IMR-90 (cell line): ENCODE measurements at regions not wholly inside any gene's neighbourhood (a gene's known extent, or its start where the extent isn't known, plus 50 kb on each side); places are given as distances from the start of the nearest gene placed in this dataset.

Source experiments
- ATAC-seq: fragments of 200-7000 bp; cut with Tn5 transposase; 2 replicates; pipeline ENCODE4 v1.9.1; 2020; ENCODE audit warnings: low read depth, mild to moderate bottlenecking, moderate library complexity
- BruUV-seq: library from RNA; stranded (reverse); fragments of 400-500 nt; replicated peaks from 2 replicates; lab custom pipeline; 2021; lab: Mats Ljungman, UMichigan
- CTCF ChIA-PET: fragments of 300-600 bp; formaldehyde crosslinking; extraction: SDS; loops from one replicate; lab custom pipeline; 2021; ENCODE audit warnings: antibody characterized with exemption; lab: Yijun Ruan, JAX
- POLR2A ChIA-PET: fragments of 300-600 bp; sonication (Branson Sonifier 250); formaldehyde crosslinking; loops from one replicate; lab custom pipeline; 2022; ENCODE audit warnings: antibody characterized with exemption; ENCODE audit not compliant: unreplicated experiment; lab: Charles Lee
- DNase-seq: peaks from one replicate; pipeline ENCODE4 v3.0.0; 2013
- H2AFZ ChIP-seq: replicated peaks from 2 replicates; pipeline ENCODE3; 2013; ENCODE audit warnings: low read length, mild to moderate bottlenecking; ENCODE audit not compliant: poor library complexity
- H2AK5ac ChIP-seq: 2 replicates; pipeline ENCODE4 v1.6.1; 2013; ENCODE audit warnings: low read depth, low read length, inconsistent platforms
- H2AK9ac ChIP-seq: replicated peaks from 2 replicates; pipeline ENCODE3; 2013; ENCODE audit warnings: mild to moderate bottlenecking, low read depth, low read length, moderate library complexity; ENCODE audit not compliant: poor library complexity
- H2BK120ac ChIP-seq: 2 replicates; pipeline ENCODE4 v1.6.1; 2013; ENCODE audit warnings: low read depth, low read length, inconsistent platforms
- H2BK15ac ChIP-seq: 3 replicates; pipeline ENCODE4 v1.6.1; 2013; ENCODE audit warnings: low read depth, low read length, inconsistent platforms
- H2BK20ac ChIP-seq: 2 replicates; pipeline ENCODE4 v1.6.1; 2013; ENCODE audit warnings: low read depth, mild to moderate bottlenecking, inconsistent platforms, low read length, moderate library complexity
- H2BK5ac ChIP-seq: 2 replicates; pipeline ENCODE4 v1.6.1; 2013; ENCODE audit warnings: mild to moderate bottlenecking, low read depth, low read length, inconsistent platforms; ENCODE audit not compliant: poor library complexity, severe bottlenecking
- H3K14ac ChIP-seq: replicated peaks from 2 replicates; pipeline ENCODE4 v1.6.1; 2013; ENCODE audit warnings: low read depth, low read length, inconsistent platforms
- H3K18ac ChIP-seq: 2 replicates; pipeline ENCODE4 v1.6.1; 2013; ENCODE audit warnings: low read depth, low read length, control low read depth
- H3K23ac ChIP-seq: 2 replicates; pipeline ENCODE4 v1.6.1; 2013; ENCODE audit warnings: low read depth, low read length, inconsistent platforms
- H3K27ac ChIP-seq: 2 replicates; pipeline ENCODE4 v1.5.1; 2013; ENCODE audit warnings: mild to moderate bottlenecking, control low read depth, low read length; ENCODE audit not compliant: insufficient read depth
- H3K27me3 ChIP-seq: 2 replicates; pipeline ENCODE4 v1.6.1; 2013; ENCODE audit warnings: low read length; ENCODE audit not compliant: control insufficient read depth, insufficient read depth
- H3K36me3 ChIP-seq: 2 replicates; pipeline ENCODE4 v1.6.1; 2013; ENCODE audit warnings: low read length, mixed read lengths; ENCODE audit not compliant: control insufficient read depth, insufficient read depth
- H3K4ac ChIP-seq: 2 replicates; pipeline ENCODE4 v1.6.1; 2013; ENCODE audit warnings: low read depth, low read length, inconsistent platforms
- H3K4me1 ChIP-seq: 2 replicates; pipeline ENCODE4 v1.6.1; 2013; ENCODE audit warnings: low read length, mixed read lengths; ENCODE audit not compliant: control insufficient read depth, insufficient read depth
- H3K4me2 ChIP-seq: 2 replicates; pipeline ENCODE4 v1.6.1; 2013; ENCODE audit warnings: low read depth, mild to moderate bottlenecking, control low read depth, low read length, moderate library complexity
- H3K4me3 ChIP-seq: 2 replicates; pipeline ENCODE4 v1.5.1; 2013; ENCODE audit warnings: low read depth, mild to moderate bottlenecking, control low read depth, low read length, moderate library complexity; ENCODE audit not compliant: insufficient read depth
- H3K56ac ChIP-seq: 2 replicates; pipeline ENCODE4 v1.6.1; 2013; ENCODE audit warnings: low read length, inconsistent platforms; ENCODE audit not compliant: insufficient read depth; ENCODE audit errors: extremely low read depth
- H3K79me1 ChIP-seq, 2 experiments: 2 replicates each; pipeline ENCODE4 v1.6.1; 2013; ENCODE audit warnings: low read length in 2 of 2, inconsistent platforms in 1 of 2, low read depth in 1 of 2
- H3K9ac ChIP-seq: 2 replicates; pipeline ENCODE4 v1.6.1; 2013; ENCODE audit warnings: low read depth, low read length, control low read depth
- H3K9me1 ChIP-seq: 2 replicates; pipeline ENCODE4 v1.6.1; 2013; ENCODE audit warnings: low read length, inconsistent platforms; ENCODE audit not compliant: insufficient read depth
- H3K9me3 ChIP-seq: 2 replicates; pipeline ENCODE4 v1.6.1; 2013; ENCODE audit warnings: low read length; ENCODE audit not compliant: control insufficient read depth, insufficient read depth
- H4K20me1 ChIP-seq: 2 replicates; pipeline ENCODE4 v1.6.1; 2013; ENCODE audit warnings: low read length, inconsistent platforms; ENCODE audit not compliant: insufficient read depth
- H4K5ac ChIP-seq: 2 replicates; pipeline ENCODE4 v1.6.1; 2013; ENCODE audit warnings: mild to moderate bottlenecking, low read depth, low read length, control low read depth
- H4K8ac ChIP-seq, 2 experiments: 2 replicates each; pipeline ENCODE4 v1.6.1; 2013; ENCODE audit warnings: low read depth in 2 of 2, low read length in 2 of 2, control low read depth in 1 of 2, inconsistent platforms in 1 of 2
- H4K91ac ChIP-seq: 2 replicates; pipeline ENCODE4 v1.6.1; 2013; ENCODE audit warnings: low read depth, low read length, inconsistent platforms; ENCODE audit not compliant: insufficient read depth
- BHLHE40 ChIP-seq: fragments of 150-350 bp; IDR thresholded peaks from 2 replicates; pipeline ENCODE4 v1.6.1; 2016; ENCODE audit warnings: mild to moderate bottlenecking, low read depth, low read length
- CHD1 ChIP-seq: IDR thresholded peaks from 2 replicates; pipeline ENCODE4 v1.6.1; 2012; ENCODE audit warnings: low read depth, low read length, improper control_type of control experiment
- ELK1 ChIP-seq: fragments of 150-350 bp; IDR thresholded peaks from 2 replicates; pipeline ENCODE4 v1.6.1; 2016; ENCODE audit warnings: low read depth, mild to moderate bottlenecking, low read length, moderate library complexity, borderline replicate concordance
- MAFK ChIP-seq: IDR thresholded peaks from 2 replicates; pipeline ENCODE4 v1.6.1; 2012; ENCODE audit warnings: low read depth, low read length, improper control_type of control experiment
- MXI1 ChIP-seq: IDR thresholded peaks from 2 replicates; pipeline ENCODE4 v1.6.1; 2012; ENCODE audit warnings: low read depth, mild to moderate bottlenecking, low read length, moderate library complexity, borderline replicate concordance
- NFE2L2 ChIP-seq: fragments of 150-350 bp; IDR thresholded peaks from 2 replicates; pipeline ENCODE4 v1.6.1; 2016; ENCODE audit warnings: low read depth, mild to moderate bottlenecking, low read length
- POLR2A ChIP-seq: IDR thresholded peaks from 2 replicates; pipeline ENCODE4 v1.6.1; 2012; ENCODE audit warnings: mild to moderate bottlenecking, low read depth, low read length
- RCOR1 ChIP-seq: IDR thresholded peaks from 2 replicates; pipeline ENCODE4 v1.6.1; 2012; ENCODE audit warnings: mild to moderate bottlenecking, low read length, improper control_type of control experiment; ENCODE audit not compliant: insufficient replicate concordance
- USF2 ChIP-seq: fragments of 150-350 bp; IDR thresholded peaks from 2 replicates; pipeline ENCODE4 v1.6.1; 2017; ENCODE audit warnings: mild to moderate bottlenecking, antibody characterized with exemption, low read length, low read depth
- whole genome bisulfite sequencing, 2 experiments: methylation state at CpG; one replicate each; pipeline versions ENCODE4 v1.1.5 to v1.1.7; 2013; ENCODE audit warnings: missing lambda C conversion rate in 2 of 2; ENCODE audit not compliant: insufficient read length in 1 of 2; ENCODE audit errors: extremely low coverage in 2 of 2; 5-methylcytosine and 5-hydroxymethylcytosine counted together
- dilution Hi-C: fragments of 300-500 bp; cut with HindIII; formaldehyde crosslinking; loops from one replicate; pipeline ENCODE4 v1.14.3; 2018; ENCODE audit warnings: low sequenced_read_pairs; ENCODE audit not compliant: unreplicated experiment
- in situ Hi-C: fragments of 300-500 bp; cut with MboI; formaldehyde crosslinking; loops from 3 replicates; pipeline ENCODE4 v1.14.3; 2019; ENCODE audit warnings: low sequenced_read_pairs, inconsistent platforms, mixed read lengths
- intact Hi-C: fragments of 100-400 bp; cut with micrococcal nuclease; formaldehyde crosslinking; loops from 2 replicates; pipeline ENCODE4 v1.10.0; 2022

GRCh38 chr12:130249376-130249775 lies 87.1 kb downstream of the FZD10 start:
- H3K27ac ChIP-seq, result no peak overlapping the region
- no peak overlapping the region for H4K8ac ChIP-seq
- H2AK9ac ChIP-seq, result no peak overlapping the region
- DNase-seq (no peak), ATAC-seq (no peak)
- no peak overlapping the region for H3K23ac ChIP-seq
- no peaks in the 10 kb centered on the region for H4K20me1 ChIP-seq
- no peak overlapping the region for H3K9ac ChIP-seq
- H3K27me3 ChIP-seq, result no peaks in the 10 kb centered on the region
- H3K4ac ChIP-seq, result no peak overlapping the region
- no peaks in the 10 kb centered on the region for H3K9me1 ChIP-seq
- no peak overlapping the region for H2BK120ac ChIP-seq
- H3K36me3 ChIP-seq, result no peaks in the 10 kb centered on the region
- no peak overlapping the region for H4K91ac ChIP-seq
- H3K14ac ChIP-seq, result no peak overlapping the region
- intact Hi-C loops (no loop called here), dilution Hi-C loops (no loop called here), in situ Hi-C loops (no loop called here)
- no CpG with 5 or more reads among the region's 6 CpGs for WGBS, 2 experiments
- no peaks in the 10 kb centered on the region for H3K79me1 ChIP-seq
- no peaks in the 10 kb centered on the region for H3K4me1 ChIP-seq
- peaks cover 24% of the 10 kb centered on the region for H3K9me3 ChIP-seq
- no peak overlapping the region for H2AK5ac ChIP-seq
- TF ChIP-seq USF2 (no peak), MAFK (no peak), RCOR1 (no peak), MXI1 (no peak), NFE2L2 (no peak), POLR2A (no peak), BHLHE40 (no peak), ELK1 (no peak), CHD1 (no peak)
- H3K18ac ChIP-seq, result no peak overlapping the region
- H2BK5ac ChIP-seq, result no peak overlapping the region
- CTCF ChIA-PET, result no interaction called here
- no peak overlapping the region for H3K56ac ChIP-seq
- no TSS peak for BruUV-seq
- H2BK20ac ChIP-seq, result no peak overlapping the region
- H2AFZ ChIP-seq, result no peak overlapping the region
- no peak overlapping the region for H4K5ac ChIP-seq
- no peak overlapping the region for H2BK15ac ChIP-seq
- H3K4me2 ChIP-seq, result no peak overlapping the region
- POLR2A ChIA-PET, result no interaction called here
- H3K4me3 ChIP-seq, result no peak overlapping the region
